ENCODE measurements at regions not wholly inside any gene's neighbourhood (a gene's known extent, or its start where the extent isn't known, plus 50 kb on each side); places are given as distances from the start of the nearest gene placed in this dataset.
"Not testable (repeated sequence)": the region's sequence is repeated elsewhere in the genome, so short reads cannot be mapped to it uniquely, and the experiment has no call there.

GRCh38 chrX:45527834-45528233 is 327.2 kb upstream of the DIPK2B start:
- Mint-ChIP-seq H3K27me3 (peaks cover 5% of the 10 kb centered on the region), H3K27ac (no peak overlapping the region), H3K4me3 (no peak overlapping the region), H3K36me3 (peaks cover 2% of the 10 kb centered on the region), H3K4me1 (peaks cover 0 to 1% (median 0%) of the 10 kb centered on the region in 3 donors), H3K9me3 (no peaks in the 10 kb centered on the region)

DNA sequence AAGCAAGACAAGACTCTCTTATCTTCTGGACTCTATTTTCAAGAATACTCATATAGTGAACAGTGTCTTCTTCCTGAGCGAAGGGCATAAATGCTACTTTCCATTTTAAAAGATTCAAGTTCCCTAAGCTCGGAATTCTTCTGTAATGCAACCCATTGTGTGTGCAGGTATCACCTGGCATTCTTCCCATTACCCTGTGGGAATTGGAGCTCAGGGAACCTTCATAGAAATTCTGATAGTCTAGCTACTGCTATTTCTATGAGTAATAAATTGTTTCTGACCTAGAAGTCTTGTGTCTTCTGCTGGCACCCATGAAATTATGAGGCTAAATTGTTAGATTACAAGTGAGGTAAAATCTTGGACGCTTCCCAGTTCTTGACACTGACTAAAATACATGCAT is 324.1 kb upstream of the DIPK2B start:
- no peaks in the 10 kb centered on the region for H3K9me3 Mint-ChIP-seq
- H3K4me3 Mint-ChIP-seq = no peak overlapping the region
- peaks cover 2% of the 10 kb centered on the region for H3K36me3 Mint-ChIP-seq
- peaks cover 1% of the 10 kb centered on the region for H3K27me3 Mint-ChIP-seq
- peaks cover 0 to 1% (median 0%) of the 10 kb centered on the region in 3 donors for H3K4me1 Mint-ChIP-seq
- H3K27ac Mint-ChIP-seq = no peak overlapping the region

DNA sequence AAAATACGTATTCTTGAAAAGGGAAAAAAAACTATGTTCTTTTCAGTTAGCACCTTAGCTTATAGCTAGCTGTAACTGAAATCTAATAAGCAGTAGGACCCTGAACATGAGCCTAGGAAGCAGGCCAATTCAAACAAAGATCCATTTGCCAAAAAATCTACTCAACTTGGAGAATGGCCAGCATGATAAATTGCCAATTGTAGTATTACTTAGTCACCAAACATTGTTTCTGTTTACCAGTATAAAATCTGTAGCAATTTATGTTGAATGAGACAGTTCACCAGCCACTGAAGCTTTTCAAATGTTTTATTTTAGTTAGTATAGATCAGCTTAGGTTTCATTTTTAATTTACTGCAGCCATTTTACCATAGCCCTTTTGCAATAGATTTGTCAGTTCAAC is 323.6 kb upstream of the DIPK2B start:
- Mint-ChIP-seq H3K9me3 (no peaks in the 10 kb centered on the region), H3K27ac (no peak overlapping the region), H3K36me3 (peaks cover 2% of the 10 kb centered on the region), H3K4me1 (peaks cover 0 to 1% (median 0%) of the 10 kb centered on the region in 3 donors), H3K27me3 (peaks cover 2% of the 10 kb centered on the region), H3K4me3 (no peak overlapping the region)

GRCh38 chrX:45518552-45518951 is 317.9 kb upstream of the DIPK2B start:
- Mint-ChIP-seq H3K9me3 (no peaks in the 10 kb centered on the region), H3K4me3 (no peak overlapping the region), H3K36me3 (no peaks in the 10 kb centered on the region), H3K27me3 (peaks cover 10% of the 10 kb centered on the region), H3K4me1 (no peaks in the 10 kb centered on the region), H3K27ac (no peak overlapping the region)

GRCh38 chrX:45517090-45517973 is 316.7 kb upstream of the DIPK2B start:
- Mint-ChIP-seq H3K4me3 (no peak overlapping the region), H3K4me1 (no peaks in the 10 kb centered on the region), H3K36me3 (no peaks in the 10 kb centered on the region), H3K27me3 (peaks cover 15% of the 10 kb centered on the region), H3K27ac (no peak overlapping the region), H3K9me3 (no peaks in the 10 kb centered on the region)

- Mint-ChIP-seq H3K4me3 (no peak overlapping the region), H3K27me3 (peaks cover 15% of the 10 kb centered on the region), H3K27ac (no peak overlapping the region), H3K9me3 (no peaks in the 10 kb centered on the region), H3K36me3 (no peaks in the 10 kb centered on the region), H3K4me1 (no peaks in the 10 kb centered on the region)
Observed at GRCh38 chrX:45515262-45516215, 314.9 kb upstream of the DIPK2B start.

DNA sequence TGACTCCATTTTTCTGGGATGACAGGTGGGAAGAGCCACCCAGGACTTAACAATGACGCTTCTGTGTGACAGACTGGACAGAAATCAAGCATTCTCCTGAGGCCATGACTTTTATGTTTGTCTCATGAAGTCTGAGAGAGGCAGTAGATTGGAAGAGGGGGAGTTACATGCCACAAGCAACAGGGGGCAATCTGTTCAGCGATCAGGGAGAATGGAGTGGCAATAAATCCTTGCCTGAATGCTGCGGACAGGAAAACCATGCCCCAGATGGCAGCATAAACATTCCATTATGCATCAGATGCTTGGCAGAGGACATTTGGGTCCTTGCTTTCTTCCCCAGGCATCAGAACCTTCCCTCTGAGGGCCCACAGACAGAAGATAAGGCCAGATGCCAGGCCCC is 312.4 kb upstream of the DIPK2B start:
- Mint-ChIP-seq H3K27ac (no peak overlapping the region), H3K9me3 (no peaks in the 10 kb centered on the region), H3K27me3 (peaks cover 13% of the 10 kb centered on the region), H3K4me3 (no peak overlapping the region), H3K4me1 (no peaks in the 10 kb centered on the region), H3K36me3 (no peaks in the 10 kb centered on the region)

DNA sequence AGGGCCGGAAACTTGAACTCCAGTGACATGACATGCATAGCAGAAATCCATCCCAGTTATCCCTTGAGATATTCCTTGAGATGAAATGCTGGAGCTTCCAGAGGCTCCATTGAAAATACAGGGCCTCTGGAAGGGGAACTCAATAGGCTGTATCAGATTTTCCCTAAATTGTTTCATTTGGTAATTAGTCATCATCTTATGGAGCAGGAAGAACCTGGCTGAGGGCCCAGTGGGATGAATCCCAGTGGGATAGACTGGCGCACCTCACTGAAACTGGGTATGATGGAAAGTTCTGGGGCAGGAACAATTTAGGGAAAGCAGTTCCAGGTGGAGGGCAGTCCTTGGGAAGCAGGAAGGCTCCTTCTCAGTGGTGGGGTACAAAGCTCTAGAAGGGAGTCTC is 307.8 kb upstream of the DIPK2B start:
- peaks cover 6% of the 10 kb centered on the region for H3K27me3 Mint-ChIP-seq
- no peak overlapping the region for H3K4me3 Mint-ChIP-seq
- H3K36me3 Mint-ChIP-seq = no peaks in the 10 kb centered on the region
- H3K27ac Mint-ChIP-seq = no peak overlapping the region
- H3K4me1 Mint-ChIP-seq = no peaks in the 10 kb centered on the region
- H3K9me3 Mint-ChIP-seq = peaks cover 0 to 4% (median 0%) of the 10 kb centered on the region in 3 donors

DNA sequence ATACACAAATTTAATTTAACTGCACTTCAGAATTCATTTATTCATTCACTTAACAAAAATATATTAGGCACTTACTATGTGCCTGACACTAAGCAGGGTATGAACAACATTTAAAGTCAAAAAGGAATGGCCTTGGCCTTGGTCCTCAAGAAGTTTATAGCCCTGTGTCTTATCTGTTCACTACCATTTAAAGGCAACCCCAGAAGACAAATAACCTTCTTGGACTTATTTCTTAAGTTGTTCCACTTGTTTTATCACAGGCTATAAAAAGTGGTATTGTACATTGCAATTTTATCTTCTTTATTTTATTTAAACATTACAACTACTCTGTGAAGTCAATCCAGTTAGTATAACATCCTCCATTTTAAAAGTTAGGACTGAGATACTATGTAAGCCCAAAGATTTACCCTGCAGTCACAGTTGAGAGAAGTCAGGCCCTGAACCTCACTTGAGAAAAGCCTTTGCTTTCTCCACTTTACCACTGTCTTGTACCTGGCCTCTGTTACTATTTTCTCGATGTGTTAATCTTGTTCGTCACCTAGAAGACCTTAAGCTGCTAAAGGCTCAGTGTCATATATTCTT is 305.6 kb upstream of the DIPK2B start:
- Mint-ChIP-seq H3K4me3 (no peak overlapping the region), H3K36me3 (no peaks in the 10 kb centered on the region), H3K4me1 (no peaks in the 10 kb centered on the region), H3K9me3 (peaks cover 0 to 4% (median 0%) of the 10 kb centered on the region in 3 donors), H3K27me3 (peaks cover 3% of the 10 kb centered on the region), H3K27ac (no peak overlapping the region)

- H3K27ac Mint-ChIP-seq = no peak overlapping the region
- H3K27me3 Mint-ChIP-seq = peaks cover 6% of the 10 kb centered on the region
- no peak overlapping the region for H3K4me3 Mint-ChIP-seq
- peaks cover 0 to 4% (median 0%) of the 10 kb centered on the region in 3 donors for H3K9me3 Mint-ChIP-seq
- no peaks in the 10 kb centered on the region for H3K36me3 Mint-ChIP-seq
- H3K4me1 Mint-ChIP-seq = no peaks in the 10 kb centered on the region
Observed at GRCh38 chrX:45505214-45505613, 304.5 kb upstream of the DIPK2B start.

DNA sequence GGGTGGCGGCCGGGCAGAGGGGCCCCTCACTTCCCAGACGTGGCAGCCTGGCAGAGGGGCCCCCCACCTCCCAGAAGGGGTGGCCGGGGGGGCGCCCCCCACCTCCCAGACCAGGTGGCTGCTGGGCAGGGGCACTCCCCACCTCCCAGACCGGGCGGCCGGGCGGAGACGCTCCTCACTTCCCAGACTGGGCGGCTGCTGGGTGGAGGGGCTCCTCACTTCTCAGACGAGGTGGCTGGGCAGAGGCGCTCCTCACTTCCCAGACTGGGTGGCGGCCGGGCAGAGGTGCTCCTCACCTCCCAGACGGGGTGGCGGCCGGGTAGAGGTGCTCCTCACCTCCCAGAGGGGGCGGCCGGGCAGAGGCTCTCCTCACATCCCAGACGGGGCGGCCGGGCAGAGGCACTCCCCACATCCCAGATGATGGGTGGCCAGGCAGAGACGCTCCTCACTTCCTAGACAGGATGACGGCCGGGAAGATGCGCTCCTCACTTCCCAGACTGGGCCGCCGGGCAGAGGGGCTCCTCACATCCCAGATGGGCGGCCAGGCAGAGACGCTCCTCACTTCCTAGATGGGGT is 303.2 kb upstream of the DIPK2B start:
- H3K27ac Mint-ChIP-seq, H3K27me3 Mint-ChIP-seq, H3K4me1 Mint-ChIP-seq, H3K36me3 Mint-ChIP-seq, H3K9me3 Mint-ChIP-seq, H3K4me3 Mint-ChIP-seq: not testable (repeated sequence)

GRCh38 chrX:45502396-45502795 is 301.7 kb upstream of the DIPK2B start:
- H3K27ac Mint-ChIP-seq = no peak overlapping the region
- H3K9me3 Mint-ChIP-seq = peaks cover 0 to 4% (median 0%) of the 10 kb centered on the region in 3 donors
- no peak overlapping the region for H3K4me3 Mint-ChIP-seq
- no peaks in the 10 kb centered on the region for H3K36me3 Mint-ChIP-seq
- no peaks in the 10 kb centered on the region for H3K4me1 Mint-ChIP-seq
- H3K27me3 Mint-ChIP-seq = peaks cover 10% of the 10 kb centered on the region

DNA sequence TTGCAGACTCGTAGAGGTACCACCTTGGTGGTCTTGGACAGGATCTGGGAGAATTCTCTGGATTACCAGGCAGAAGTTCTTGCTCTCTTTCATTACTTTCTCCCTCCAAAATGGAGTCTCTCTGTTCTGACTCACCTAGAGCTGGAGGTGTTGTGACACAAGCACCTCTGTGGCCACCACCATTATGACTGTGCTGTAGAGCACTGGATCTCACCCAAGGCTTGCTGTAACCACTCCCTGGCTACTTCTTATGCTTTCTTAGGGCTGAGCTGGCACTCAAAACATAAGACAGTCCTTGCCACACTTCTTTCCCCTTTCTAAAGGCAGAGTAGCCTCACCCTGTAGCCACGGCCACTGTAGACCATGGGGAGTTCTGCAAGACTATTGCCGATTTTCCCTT is 296.6 kb upstream of the DIPK2B start:
- Mint-ChIP-seq H3K9me3 (peaks cover 3 to 25% (median 15%) of the 10 kb centered on the region in 3 donors), H3K36me3 (peaks cover 1% of the 10 kb centered on the region), H3K4me3 (no peak overlapping the region), H3K27me3 (peaks cover 9% of the 10 kb centered on the region), H3K4me1 (no peaks in the 10 kb centered on the region), H3K27ac (no peak overlapping the region)

DNA sequence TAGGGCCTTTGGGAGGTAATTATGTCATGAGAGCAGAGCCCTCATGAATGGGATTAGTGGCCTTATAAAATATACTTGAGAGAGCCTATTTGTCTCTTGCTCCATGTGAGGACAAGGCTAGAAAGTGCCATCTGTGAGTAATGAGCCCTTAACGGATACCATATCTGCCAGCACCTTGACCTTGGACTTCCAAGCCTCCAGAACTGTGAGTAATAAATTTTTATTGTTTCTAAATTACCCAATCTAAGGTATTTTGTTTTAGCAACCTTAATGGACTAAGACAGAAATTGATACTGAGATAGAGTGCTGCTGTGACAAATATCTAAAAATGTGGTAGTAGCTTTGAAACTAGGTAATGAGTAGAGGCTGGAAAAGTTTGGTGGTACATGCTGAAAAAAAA is 285.0 kb upstream of the DIPK2B start:
- Mint-ChIP-seq H3K4me3 (no peak overlapping the region), H3K27ac (no peak overlapping the region), H3K36me3 (no peaks in the 10 kb centered on the region), H3K9me3 (peaks cover 0 to 29% (median 2%) of the 10 kb centered on the region in 3 donors), H3K27me3 (peaks cover 2% of the 10 kb centered on the region), H3K4me1 (no peaks in the 10 kb centered on the region)
